ENCODE measurements at regions not wholly inside any gene's neighbourhood (a gene's known extent, or its start where the extent isn't known, plus 50 kb on each side); places are given as distances from the start of the nearest gene placed in this dataset.
"Not testable (repeated sequence)": the region's sequence is repeated elsewhere in the genome, so short reads cannot be mapped to it uniquely, and the experiment has no call there.

- no peak for DNase-seq (ENCODE audit: low spot score)
Observed at GRCh38 chr6:1002989-1003388, 308.9 kb upstream of the FOXQ1 start.

DNA sequence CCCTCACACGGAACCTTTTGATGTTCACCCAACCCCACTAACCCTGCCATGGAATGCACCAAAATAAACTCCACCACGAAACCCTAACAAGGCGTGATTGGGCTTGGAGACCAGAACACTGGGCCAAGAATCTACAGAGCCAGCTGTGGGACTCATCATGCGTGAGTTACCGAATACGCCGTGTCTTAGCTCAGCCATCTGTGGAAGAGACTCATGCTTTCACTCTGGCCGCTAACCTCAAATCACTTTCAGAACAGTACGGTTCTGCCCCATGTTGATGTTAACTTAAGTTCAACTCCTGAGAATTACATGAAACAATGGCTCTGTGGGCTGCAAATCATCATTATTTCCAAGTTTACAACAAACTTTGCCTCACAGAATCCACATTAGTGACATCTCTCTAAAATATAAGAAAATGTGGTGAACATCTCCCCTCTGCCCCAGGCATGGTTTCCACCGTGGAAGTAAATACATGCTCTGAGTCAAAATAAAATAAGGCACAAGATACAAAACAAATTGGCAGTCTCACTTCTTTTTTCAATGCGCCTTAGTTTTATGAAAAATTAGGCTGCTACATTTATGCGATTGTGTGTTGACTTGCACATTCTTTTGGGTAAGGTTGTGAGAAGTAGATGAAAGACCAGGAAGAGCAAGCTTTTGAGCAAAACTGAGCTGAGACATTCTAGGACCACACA, 308.9 kb upstream of the EXOC2 start:
- DNase-seq (ENCODE audit: low spot score): no peak

GRCh38 chr6:999552-999951, 306.6 kb upstream of the EXOC2 start:
- no peak for DNase-seq (ENCODE audit: low spot score)

- no peak for DNase-seq (ENCODE audit: low spot score)
Observed at GRCh38 chr6:998551-998950, 305.6 kb upstream of the EXOC2 start.

DNA sequence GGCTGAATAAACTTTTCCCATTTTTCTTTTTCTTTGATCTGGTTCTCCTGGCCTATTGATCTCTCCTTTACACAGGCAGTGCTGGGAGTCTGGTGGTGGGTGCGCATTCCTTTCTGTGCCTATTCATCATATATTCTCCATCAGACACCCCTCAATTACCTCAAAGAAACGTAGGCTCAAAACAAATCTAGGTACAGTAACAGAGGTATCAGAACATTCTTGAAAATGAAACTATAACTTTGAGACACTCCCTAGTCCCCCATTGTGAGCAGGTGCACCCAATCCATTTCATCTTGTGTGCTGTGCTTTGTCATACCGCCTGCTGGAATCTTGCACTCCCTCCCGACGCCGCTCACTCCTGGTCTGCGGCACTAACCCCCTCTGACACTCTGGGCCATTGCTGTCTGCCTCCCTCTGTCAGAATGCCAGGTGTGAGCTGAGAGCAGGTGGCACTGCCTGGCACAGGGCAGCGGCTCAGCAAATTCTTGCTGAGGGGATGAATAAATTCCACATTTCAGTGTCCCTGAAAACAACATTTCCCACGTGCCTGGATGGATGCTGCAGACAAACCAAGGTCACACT, 303.4 kb upstream of the EXOC2 start:
- no peak for DNase-seq (ENCODE audit: low spot score)

GRCh38 chr6:991192-991591, 298.3 kb upstream of the EXOC2 start:
- DNase-seq (ENCODE audit: low spot score): no peak

DNA sequence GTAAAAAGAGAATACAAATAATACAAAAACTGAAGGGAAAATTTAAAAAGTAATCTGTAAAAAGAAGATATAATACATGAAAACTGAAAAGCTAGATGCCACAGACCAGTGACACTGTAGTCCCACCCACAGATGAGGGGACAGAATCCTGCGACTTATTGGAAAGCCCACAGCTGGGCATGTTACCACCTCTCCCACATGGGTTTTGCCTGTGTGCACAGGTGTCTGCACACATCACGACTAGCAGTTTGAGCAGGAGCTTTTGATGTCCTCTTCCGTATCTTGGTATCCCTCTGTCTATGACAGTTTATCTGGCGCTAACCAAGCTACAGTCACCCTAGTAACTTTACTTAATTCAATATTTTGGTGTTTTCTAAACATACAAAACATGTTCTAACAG, 291.1 kb upstream of the EXOC2 start:
- DNase-seq (ENCODE audit: low spot score): no peak

DNA sequence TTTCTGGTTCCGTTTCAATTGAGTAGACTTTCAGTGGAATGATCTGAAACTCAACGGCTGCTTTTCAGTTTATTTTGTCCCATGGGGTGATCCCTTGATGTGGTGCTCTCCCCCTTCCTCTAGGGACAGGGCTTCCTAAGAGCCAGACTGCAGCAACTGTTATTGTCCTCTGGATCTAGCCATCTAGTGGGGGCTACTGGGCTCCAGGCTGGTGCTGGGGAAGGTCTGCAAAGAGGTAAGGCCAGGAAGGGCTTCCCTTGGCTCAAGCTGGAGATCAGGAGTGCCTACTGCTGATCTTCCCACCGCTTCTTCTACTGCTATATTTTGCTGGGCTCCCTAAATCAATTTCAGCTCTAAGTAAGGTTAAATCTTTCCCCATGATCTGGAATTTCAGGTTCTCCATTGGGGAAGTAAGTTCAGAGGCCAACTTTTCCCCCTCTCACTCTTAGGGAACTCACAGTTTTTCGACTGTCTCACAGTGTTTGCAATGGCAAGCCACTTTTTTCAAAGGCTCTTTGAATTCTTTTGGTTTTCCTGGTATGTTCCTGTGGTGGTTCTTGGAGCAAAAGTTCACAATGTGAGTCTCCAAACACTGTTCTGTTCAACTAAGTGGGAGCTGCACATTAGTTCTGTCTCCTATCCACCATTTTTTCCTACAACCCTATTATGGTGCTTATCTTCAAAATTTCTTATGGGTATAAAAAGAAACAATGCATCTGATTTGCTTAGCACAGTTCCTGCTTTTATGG, 286.2 kb upstream of the EXOC2 start:
- no peak for DNase-seq (ENCODE audit: low spot score)

DNA sequence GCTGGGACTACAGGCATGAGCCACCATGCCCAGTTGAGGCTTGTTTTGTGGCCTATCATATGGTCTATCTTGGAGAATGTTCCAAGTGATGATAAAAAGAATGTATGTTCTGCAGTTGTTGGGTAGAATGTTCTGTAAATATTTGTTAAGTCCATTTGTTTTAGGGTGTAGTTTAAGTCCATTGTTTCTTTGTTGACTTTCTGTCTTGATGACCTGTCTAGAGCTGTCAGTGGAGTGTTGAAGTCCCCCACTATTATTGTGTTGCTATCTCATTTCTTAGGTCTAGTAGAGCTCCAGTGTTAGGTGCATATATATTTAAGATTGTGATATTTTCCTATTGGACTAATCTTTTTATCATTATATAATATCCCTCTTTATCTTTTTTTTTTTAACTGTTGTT, 284.3 kb upstream of the EXOC2 start:
- DNase-seq (ENCODE audit: low spot score): not testable (repeated sequence)

DNA sequence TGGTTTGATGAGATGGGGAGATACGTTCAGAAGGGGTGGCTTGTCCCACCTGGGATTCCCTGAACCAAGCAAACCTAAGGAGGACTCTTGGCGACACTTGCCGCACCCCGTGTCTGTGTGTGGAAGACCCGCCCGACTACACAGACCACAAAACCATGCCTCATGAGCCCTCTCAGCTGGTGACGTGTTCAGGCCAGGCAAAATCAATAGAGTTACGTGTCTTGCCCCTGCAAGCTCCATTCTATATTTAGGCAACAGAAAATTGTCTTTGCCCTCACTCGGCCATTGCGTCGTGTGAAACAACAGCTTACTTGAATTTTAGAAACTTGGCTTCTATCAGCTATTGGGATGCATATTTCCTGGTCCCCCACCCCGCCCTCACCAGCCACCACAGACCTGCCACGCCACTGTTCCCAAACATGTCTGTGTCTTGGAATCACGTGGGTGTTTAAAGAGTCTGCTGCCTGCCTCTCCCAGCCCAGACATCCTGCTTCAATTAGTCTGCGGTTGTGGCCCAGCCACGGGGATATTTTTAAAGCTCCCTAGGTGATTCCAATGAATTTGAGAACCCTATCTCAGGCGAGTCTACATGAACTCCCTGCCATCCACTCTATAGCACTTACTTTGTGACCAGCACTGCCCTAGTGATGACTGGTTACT, 279.2 kb upstream of the EXOC2 start:
- DNase-seq (ENCODE audit: low spot score): no peak

DNA sequence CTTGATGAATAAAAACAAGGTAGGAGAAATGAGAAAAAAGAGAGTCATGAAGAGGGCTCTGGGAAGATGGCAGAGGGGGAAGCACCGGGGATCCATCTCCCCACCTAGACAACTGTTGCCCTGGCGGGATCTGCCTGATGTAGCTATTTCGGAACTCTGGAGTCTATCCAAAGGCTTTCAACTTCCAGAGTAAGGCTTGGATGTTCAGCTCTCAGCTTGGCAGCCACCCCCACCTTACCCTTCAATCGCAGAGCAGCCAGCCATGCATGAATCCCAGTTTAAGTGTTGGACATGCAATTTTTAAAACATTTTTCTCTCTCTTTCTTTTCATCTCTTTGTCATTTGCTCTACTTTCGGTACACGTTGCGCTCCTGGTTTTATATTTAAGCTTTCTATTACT, 275.9 kb upstream of the EXOC2 start:
- no peak for DNase-seq (ENCODE audit: low spot score)

GRCh38 chr6:967701-968100, 274.8 kb upstream of the EXOC2 start:
- DNase-seq (ENCODE audit: low spot score): no peak

DNA sequence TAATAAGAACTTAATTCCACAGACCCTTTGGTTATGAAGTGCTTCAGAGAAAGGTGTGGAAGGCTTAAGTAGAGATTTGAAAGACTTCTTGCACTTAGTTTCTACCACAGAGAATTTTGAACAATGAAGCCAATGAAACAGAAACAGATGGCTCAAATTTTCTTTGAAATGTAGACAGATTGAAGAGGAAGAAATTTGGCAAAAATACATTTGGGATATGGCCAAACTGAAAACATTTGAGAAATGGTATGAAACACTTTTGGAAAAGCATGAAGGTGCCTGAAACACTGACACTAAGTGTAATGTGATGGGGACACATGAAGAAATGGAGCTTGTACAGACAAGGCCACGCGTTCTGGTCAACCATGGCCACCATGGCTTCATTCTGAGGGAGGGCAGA, 272.4 kb upstream of the EXOC2 start:
- DNase-seq (ENCODE audit: low spot score): no peak

- no peak for DNase-seq (ENCODE audit: low spot score)
Observed at GRCh38 chr6:963456-963855, 270.5 kb upstream of the EXOC2 start.

GRCh38 chr6:961407-961960, 268.5 kb upstream of the EXOC2 start:
- DNase-seq (ENCODE audit: low spot score): no peak

- DNase-seq (ENCODE audit: low spot score): no peak
Observed at GRCh38 chr6:960356-960755, 267.4 kb upstream of the EXOC2 start.

GRCh38 chr6:958488-958887, 265.5 kb upstream of the EXOC2 start:
- DNase-seq (ENCODE audit: low spot score): no peak

GRCh38 chr6:951399-952181, 258.7 kb upstream of the EXOC2 start:
- DNase-seq (ENCODE audit: low spot score): no peak

- no peak for DNase-seq (ENCODE audit: low spot score)
Observed at GRCh38 chr6:947235-947934, 254.4 kb upstream of the EXOC2 start.

GRCh38 chr6:946546-946945, 253.6 kb upstream of the EXOC2 start:
- no peak for DNase-seq (ENCODE audit: low spot score)
